AG08395 (cell line): ENCODE measurements at regions not wholly inside any gene's neighbourhood (a gene's known extent, or its start where the extent isn't known, plus 50 kb on each side); places are given as distances from the start of the nearest gene placed in this dataset.

Source experiments
- DNase-seq: peaks from one replicate; pipeline ENCODE4 v3.0.0; 2012; ENCODE audit warnings: mixed read lengths, low spot score

GRCh38 chr1:82195245-82195644 is 394.5 kb downstream of the ADGRL2 start:
- DNase-seq, result no peak

GRCh38 chr1:82185084-82185483 is 384.4 kb downstream of the ADGRL2 start:
- DNase-seq, result no peak

- no peak for DNase-seq
These were observed 381.1 kb downstream of the ADGRL2 start for GRCh38 chr1:82181846-82182245.

GRCh38 chr1:82179131-82179530 is 378.4 kb downstream of the ADGRL2 start:
- DNase-seq, result no peak

GRCh38 chr1:82177192-82177591 is 376.5 kb downstream of the ADGRL2 start:
- DNase-seq, result no peak

- no peak for DNase-seq
These were observed 371.2 kb downstream of the ADGRL2 start for GRCh38 chr1:82171955-82172354.

GRCh38 chr1:82168482-82168881 is 367.7 kb downstream of the ADGRL2 start:
- no peak for DNase-seq

- DNase-seq, result no peak
These were observed 364.6 kb downstream of the ADGRL2 start for GRCh38 chr1:82165304-82165703.

- DNase-seq, result no peak
These were observed 362.0 kb downstream of the ADGRL2 start for GRCh38 chr1:82162486-82163420.

- DNase-seq, result peak; percentile 6
These were observed 361.0 kb downstream of the ADGRL2 start for GRCh38 chr1:82161700-82162141.

- DNase-seq, result peak; percentile 6
These were observed 360.2 kb downstream of the ADGRL2 start for GRCh38 chr1:82160903-82161302.

GRCh38 chr1:82160036-82160435 is 359.3 kb downstream of the ADGRL2 start:
- DNase-seq, result peak; percentile 45

- no peak for DNase-seq
These were observed 358.2 kb downstream of the ADGRL2 start for GRCh38 chr1:82158981-82159380.

GRCh38 chr1:82154219-82154970 is 353.7 kb downstream of the ADGRL2 start:
- no peak for DNase-seq

GRCh38 chr1:82153752-82154151 is 353.0 kb downstream of the ADGRL2 start:
- no peak for DNase-seq

- DNase-seq, result no peak
These were observed 352.5 kb downstream of the ADGRL2 start for GRCh38 chr1:82153272-82153629.

GRCh38 chr1:82152356-82153271 is 351.9 kb downstream of the ADGRL2 start:
- DNase-seq, result no peak

GRCh38 chr1:82145656-82146055 is 344.9 kb downstream of the ADGRL2 start:
- no peak for DNase-seq

GRCh38 chr1:82143108-82143833 is 342.5 kb downstream of the ADGRL2 start:
- no peak for DNase-seq

GRCh38 chr1:82141390-82141789 is 340.7 kb downstream of the ADGRL2 start:
- DNase-seq, result no peak

GRCh38 chr1:82139751-82140468 is 339.2 kb downstream of the ADGRL2 start:
- DNase-seq, result no peak
